HG02852 (cell line): ENCODE measurements at regions not wholly inside any gene's neighbourhood (a gene's known extent, or its start where the extent isn't known, plus 50 kb on each side); places are given as distances from the start of the nearest gene placed in this dataset.

Experiments
- ATAC-seq: cut with Tn5 transposase; IDR thresholded peaks from one replicate; pipeline ENCODE4 v1.9.1; 2021; ENCODE audit warnings: mild to moderate bottlenecking, moderate library complexity; ENCODE audit not compliant: unreplicated experiment

GRCh38 chr2:8267721-8268120 is 414.1 kb upstream of the ID2 start:
- ATAC-seq, result no peak

GRCh38 chr2:8268172-8268783 is 413.6 kb upstream of the ID2 start:
- no peak for ATAC-seq

GRCh38 chr2:8270699-8271098 is 411.2 kb upstream of the ID2 start:
- no peak for ATAC-seq

- ATAC-seq, result no peak
These were observed 410.4 kb upstream of the ID2 start for GRCh38 chr2:8271461-8271860.

- no peak for ATAC-seq
These were observed 405.8 kb upstream of the ID2 start for GRCh38 chr2:8276026-8276425.

GRCh38 chr2:8277921-8278571 is 403.8 kb upstream of the ID2 start:
- peak; percentile 59 for ATAC-seq

- peak; percentile 12 for ATAC-seq
These were observed 403.0 kb upstream of the ID2 start for GRCh38 chr2:8278709-8279354.

- no peak for ATAC-seq
These were observed 402.4 kb upstream of the ID2 start for GRCh38 chr2:8279506-8279905.

GRCh38 chr2:8281234-8281633 is 400.6 kb upstream of the ID2 start:
- ATAC-seq, result no peak

- no peak for ATAC-seq
These were observed 399.7 kb upstream of the ID2 start for GRCh38 chr2:8281950-8282857.

GRCh38 chr2:8282858-8283252 is 399.0 kb upstream of the ID2 start:
- no peak for ATAC-seq

GRCh38 chr2:8285081-8285480 is 396.8 kb upstream of the ID2 start:
- no peak for ATAC-seq

GRCh38 chr2:8285898-8286297 is 396.0 kb upstream of the ID2 start:
- ATAC-seq, result no peak

GRCh38 chr2:8288206-8288605 is 393.6 kb upstream of the ID2 start:
- no peak for ATAC-seq

- no peak for ATAC-seq
These were observed 392.7 kb upstream of the ID2 start for GRCh38 chr2:8289111-8289510.

GRCh38 chr2:8290771-8291352 is 391.0 kb upstream of the ID2 start:
- no peak for ATAC-seq

GRCh38 chr2:8296306-8296705 is 385.6 kb upstream of the ID2 start:
- ATAC-seq, result no peak

- no peak for ATAC-seq
These were observed 384.3 kb upstream of the ID2 start for GRCh38 chr2:8297376-8298231.

GRCh38 chr2:8298783-8299182 is 383.1 kb upstream of the ID2 start:
- ATAC-seq, result peak; percentile 29

GRCh38 chr2:8300216-8300615 is 381.6 kb upstream of the ID2 start:
- no peak for ATAC-seq
